ENCODE measurements at regions not wholly inside any gene's neighbourhood (a gene's known extent, or its start where the extent isn't known, plus 50 kb on each side); places are given as distances from the start of the nearest gene placed in this dataset.

DNA sequence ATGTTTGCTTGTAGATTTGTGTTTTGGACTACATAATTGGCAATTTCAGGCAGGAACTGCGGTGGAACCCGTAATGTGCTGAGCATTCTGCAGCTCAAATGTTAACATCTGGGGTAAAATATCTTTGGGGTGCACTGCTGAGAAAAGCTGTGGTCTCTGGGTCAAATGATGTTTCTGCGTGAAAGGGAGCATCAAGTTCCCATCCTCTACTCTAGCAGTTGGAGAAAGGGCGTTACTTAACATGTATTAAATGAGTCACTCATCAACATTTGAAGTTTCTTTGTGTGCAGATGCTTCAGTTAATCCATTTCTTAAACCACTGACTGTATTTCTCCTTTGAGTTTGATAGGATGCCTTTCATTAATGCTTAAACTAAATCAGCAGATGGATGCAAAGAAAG is 273.1 kb upstream of the PITRM1 start:
- H3K27ac ChIP-seq, result no peak overlapping the region
- TF ChIP-seq, protein P1, sequence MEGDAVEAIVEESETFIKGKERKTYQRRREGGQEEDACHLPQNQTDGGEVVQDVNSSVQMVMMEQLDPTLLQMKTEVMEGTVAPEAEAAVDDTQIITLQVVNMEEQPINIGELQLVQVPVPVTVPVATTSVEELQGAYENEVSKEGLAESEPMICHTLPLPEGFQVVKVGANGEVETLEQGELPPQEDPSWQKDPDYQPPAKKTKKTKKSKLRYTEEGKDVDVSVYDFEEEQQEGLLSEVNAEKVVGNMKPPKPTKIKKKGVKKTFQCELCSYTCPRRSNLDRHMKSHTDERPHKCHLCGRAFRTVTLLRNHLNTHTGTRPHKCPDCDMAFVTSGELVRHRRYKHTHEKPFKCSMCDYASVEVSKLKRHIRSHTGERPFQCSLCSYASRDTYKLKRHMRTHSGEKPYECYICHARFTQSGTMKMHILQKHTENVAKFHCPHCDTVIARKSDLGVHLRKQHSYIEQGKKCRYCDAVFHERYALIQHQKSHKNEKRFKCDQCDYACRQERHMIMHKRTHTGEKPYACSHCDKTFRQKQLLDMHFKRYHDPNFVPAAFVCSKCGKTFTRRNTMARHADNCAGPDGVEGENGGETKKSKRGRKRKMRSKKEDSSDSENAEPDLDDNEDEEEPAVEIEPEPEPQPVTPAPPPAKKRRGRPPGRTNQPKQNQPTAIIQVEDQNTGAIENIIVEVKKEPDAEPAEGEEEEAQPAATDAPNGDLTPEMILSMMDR (IDR thresholded peaks at IDR 0.05), result no peak

DNA sequence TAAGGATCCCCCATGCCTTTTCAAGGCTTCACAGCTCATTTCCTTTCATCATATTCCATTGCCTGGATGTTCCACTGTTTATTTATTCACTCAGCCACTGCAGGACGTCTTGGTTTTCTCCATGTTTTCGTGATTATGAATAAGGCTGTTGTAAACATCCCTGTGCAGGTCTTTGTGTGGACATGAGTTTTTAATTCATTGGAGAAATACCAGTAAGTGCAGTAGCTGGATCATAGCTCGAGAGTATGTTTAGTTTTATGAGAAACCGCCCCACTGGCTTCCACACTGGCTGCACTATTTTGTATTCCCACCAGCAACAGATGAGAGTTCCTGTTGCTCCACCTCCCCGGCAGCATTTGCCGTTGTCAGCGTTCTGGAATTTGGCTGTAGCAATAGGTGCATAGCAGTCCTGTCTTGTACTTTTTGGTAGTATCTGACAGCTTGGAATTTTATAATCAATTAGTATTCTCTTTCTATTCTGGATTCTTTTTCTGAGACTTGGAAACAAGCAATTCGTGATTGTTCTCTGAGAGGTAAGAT is 269.9 kb upstream of the PITRM1 start:
- no peak overlapping the region for H3K27ac ChIP-seq

DNA sequence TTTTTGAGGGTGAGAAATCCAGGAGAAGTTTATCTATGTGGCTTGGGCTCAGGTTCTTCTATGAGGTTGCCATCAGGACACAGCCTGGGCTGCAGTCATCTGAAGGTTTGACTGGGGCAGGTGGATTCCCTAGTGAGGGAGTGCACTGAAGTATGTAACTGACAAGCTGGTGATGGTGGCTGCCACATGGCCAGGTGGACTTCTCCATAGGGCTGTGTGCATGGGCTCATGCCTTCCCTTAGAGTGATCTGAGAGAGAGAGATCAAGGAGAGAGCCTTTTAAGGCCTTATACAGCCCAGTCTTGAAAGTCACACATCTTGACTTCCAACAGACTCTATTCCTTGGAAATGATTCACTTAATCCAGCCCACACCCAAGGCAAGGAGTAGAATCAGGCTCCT is 266.6 kb upstream of the PITRM1 start:
- no peak overlapping the region for H3K27ac ChIP-seq

More for the DNA sequence above, 269.9 kb upstream of the PITRM1 start:
- no peak for TF ChIP-seq ZFX (IDR thresholded peaks at IDR 0.05; ENCODE audit: borderline replicate concordance)
- TF ChIP-seq, protein P1 (IDR thresholded peaks at IDR 0.05), result no peak

DNA sequence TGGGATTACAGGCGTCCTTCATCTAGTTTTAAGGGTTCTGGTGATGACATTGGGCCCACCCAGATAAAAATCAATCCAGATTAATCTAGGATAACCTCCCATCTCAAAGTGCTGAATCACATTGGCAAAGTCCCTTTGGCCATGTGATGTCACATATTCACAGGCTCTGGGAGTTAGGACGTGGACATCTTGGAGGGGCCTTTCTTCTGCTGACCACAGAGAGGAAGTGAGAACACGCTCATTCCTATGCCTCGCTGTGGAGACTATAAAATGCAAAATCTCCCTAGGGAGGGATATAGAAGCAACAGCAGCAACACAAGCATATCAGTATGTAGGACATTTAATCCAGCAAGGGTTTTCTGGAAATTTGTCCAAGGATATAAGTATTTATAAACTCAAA is 266.0 kb upstream of the PITRM1 start:
- no peak overlapping the region for H3K27ac ChIP-seq
- TF ChIP-seq ZFX (IDR thresholded peaks at IDR 0.05; ENCODE audit: borderline replicate concordance), result no peak
- TF ChIP-seq, protein P1 (IDR thresholded peaks at IDR 0.05), result no peak

More for the DNA sequence above, 266.6 kb upstream of the PITRM1 start:
- TF ChIP-seq, protein P1 (IDR thresholded peaks at IDR 0.05), result no peak
- TF ChIP-seq ZFX (IDR thresholded peaks at IDR 0.05; ENCODE audit: borderline replicate concordance), result no peak

DNA sequence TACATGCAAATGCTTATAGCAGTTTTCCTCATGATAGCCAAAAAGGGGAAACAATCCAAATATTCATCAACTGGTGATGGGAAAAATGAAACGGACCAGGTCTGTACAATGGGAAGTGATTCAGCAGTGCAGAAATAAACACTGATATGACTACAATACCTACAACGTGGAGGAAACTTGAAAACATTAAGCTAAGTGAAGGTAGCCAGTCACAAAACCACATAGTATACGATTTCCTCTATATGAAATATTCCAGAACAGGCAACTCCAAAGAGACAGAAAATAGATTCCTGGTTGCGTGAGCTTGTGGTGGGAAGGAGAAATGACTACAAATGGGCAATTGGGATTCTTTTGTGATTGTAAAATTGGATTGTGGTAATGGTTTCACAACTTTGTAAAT is 263.1 kb upstream of the PITRM1 start:
- TF ChIP-seq, protein P1 (IDR thresholded peaks at IDR 0.05), result no peak
- no peak for TF ChIP-seq ZFX (IDR thresholded peaks at IDR 0.05; ENCODE audit: borderline replicate concordance)
- no peak overlapping the region for H3K27ac ChIP-seq

DNA sequence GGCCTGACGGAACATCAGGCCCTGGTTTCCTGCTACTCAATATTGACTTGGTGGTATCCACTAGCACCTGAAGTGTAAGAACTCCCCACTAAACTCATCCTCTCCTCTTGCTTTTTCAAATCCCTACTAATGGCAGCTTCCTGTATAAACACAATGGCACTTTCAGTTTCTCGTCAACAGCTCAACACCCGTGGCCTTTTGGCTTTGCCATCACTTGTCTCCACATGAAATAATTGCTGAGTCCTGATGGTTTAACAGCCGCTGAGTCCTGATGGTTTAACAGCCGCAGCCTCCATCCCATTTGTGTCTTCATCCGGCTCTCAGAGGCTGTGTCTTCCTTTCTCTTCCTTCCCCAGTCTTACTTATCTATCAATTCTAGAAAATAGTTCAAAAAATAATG is 261.4 kb upstream of the PITRM1 start:
- TF ChIP-seq, protein P1 (IDR thresholded peaks at IDR 0.05), result no peak
- H3K27ac ChIP-seq, result no peak overlapping the region

DNA sequence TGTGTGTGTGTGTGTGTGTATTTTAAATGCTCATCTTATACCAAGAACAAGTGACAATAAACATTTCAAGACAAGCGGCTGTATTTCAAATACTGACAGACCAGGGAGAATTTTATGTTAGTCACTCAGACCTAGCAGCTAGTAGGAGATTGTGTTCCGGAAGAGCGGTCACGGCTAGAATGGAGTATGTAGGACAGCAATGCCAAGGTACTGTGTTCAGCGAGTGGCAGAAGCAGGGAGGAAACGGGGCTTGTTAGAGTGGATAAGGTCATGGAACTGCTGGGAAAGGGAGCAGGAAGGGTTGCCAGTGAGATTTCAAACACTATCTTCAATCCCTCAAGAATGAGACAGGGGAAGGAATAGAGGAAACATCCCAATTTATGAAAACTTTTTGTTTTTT is 260.5 kb upstream of the PITRM1 start:
- H3K27ac ChIP-seq, result no peak overlapping the region
- TF ChIP-seq, protein P1 (IDR thresholded peaks at IDR 0.05), result no peak
- TF ChIP-seq ZFX (IDR thresholded peaks at IDR 0.05; ENCODE audit: borderline replicate concordance), result no peak

All from 22Rv1 (cell line).